ENCODE measurements at regions not wholly inside any gene's neighbourhood (a gene's known extent, or its start where the extent isn't known, plus 50 kb on each side); places are given as distances from the start of the nearest gene placed in this dataset.

DNA sequence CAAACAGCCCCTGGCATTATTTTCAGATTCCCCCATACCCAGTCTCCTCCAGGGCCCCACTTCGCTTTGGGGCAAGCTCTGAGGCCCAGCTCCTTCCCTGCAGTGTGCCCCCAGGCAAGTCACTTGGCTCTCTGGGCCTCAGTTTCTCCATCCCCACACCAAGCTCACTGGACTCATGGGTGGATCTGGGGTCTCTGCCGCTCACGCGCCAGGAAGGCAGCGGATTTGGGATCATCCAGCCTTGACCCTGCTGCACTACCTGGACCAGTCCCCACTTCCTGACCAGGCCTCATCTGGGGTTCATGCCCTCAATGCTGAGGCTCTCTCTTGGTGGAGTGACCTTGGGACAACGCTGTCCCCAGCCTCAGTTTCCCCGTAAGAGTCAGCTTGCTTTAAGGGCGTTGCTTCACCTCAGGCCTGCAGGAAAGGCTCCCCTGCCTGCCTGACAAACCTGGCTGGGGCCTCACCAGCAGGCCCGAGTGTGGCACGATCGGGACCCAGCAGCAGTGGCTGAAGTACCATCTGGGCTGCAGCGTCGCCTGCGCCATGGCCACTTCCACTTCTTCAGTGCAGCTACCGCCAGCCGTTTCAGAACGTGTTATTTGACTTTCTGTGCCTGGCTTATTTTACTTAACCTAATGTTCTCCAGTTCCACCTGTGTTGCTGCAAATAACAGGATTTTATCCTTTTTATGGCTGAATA lies 519.6 kb upstream of the SEMA6A start:
- no peak for DNase-seq

DNA sequence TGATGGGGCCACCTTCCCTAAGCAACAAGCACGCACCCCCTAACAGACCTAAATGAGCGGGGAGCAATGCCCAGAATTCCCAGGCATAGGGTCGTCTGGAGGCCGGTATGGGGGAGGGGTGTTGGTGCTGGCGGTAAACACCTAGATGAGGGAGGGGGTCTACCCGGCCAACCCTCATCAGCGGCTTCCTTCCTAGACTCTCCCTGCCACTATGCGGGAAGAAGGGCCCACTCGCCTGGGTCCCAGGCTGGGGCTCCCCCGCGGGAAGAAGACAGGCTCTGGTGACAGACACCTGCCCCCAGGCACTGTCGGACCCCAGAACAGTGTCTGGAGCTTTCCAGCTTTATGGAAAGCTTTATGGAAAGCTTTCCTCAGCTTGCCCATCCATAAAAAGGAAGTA lies 519.0 kb upstream of the SEMA6A start:
- DNase-seq: no peak

DNA sequence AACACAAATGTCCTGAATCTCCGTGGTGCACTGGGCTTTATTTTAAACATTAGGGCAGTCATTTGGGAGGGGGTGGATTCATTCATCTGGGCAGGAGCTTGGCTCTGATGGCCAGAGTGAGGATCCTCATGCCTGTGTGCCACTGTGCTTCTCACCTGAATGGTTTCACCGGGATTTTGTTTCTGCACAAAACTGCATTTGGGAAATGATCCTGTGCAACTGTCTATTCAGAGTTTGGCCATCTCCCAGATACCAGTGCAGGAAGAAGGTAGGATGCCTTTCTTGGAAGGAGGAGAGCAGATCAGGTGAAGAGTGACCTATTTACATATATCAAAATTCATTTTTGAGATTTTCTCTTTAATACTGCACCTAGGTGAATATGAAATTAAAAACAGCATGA lies 514.4 kb upstream of the SEMA6A start:
- no peak for DNase-seq

DNA sequence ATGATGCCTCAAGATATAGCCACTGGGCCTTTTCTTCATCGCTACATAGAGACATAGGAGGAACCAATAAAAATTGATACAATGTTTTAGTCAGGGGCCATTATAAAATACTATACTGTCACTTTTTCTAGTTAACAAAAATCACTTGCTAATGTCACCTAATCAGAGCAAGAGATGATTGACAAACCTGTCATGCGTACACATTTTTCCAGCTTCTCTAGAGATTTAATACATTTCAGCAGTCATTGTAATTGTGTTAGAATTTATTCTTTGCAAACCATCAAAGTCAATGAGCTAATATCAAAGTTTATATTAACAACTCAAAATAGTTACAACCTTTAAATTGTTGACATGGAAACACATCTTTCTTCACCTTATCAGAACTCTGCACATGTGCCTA lies 513.6 kb upstream of the SEMA6A start:
- no peak for DNase-seq

DNA sequence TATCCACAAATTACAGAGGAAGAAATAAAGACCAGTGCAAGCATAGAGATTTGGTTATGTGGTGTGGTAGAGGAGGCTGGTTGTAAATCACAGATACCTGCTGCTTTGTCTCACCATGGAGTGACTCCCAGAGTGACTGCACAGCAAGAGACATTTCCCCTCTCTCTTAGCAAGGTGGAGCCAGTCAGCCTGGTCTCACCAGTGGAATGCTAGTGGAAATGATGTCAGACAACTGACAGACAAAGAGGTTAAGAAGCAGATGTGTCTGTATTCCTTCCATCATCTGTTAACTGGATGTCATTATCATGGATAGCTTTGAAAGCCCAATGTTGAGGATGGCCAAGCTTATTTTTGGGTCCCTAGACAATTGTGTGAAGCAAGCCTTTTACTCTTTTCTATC lies 509.4 kb upstream of the SEMA6A start:
- DNase-seq: no peak

DNA sequence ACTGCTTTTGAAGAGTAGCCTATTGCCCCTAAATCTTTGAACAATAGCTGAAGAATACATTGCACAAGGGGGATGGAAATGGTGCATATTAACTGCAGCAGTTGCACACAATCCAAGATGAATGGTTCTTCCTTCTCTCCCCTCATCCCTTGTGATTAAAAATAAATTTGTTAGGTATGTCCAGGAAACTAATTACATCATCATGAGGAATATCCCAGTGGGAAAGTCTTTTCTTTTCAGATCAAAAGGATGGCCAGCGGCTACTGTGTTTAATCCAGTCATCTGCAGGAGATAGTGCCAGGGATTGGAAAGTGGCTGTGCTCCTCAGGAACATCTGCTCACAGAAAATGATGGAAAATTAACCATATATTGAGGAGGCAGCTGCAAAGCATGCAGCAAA lies 508.4 kb upstream of the SEMA6A start:
- no peak for DNase-seq

DNA sequence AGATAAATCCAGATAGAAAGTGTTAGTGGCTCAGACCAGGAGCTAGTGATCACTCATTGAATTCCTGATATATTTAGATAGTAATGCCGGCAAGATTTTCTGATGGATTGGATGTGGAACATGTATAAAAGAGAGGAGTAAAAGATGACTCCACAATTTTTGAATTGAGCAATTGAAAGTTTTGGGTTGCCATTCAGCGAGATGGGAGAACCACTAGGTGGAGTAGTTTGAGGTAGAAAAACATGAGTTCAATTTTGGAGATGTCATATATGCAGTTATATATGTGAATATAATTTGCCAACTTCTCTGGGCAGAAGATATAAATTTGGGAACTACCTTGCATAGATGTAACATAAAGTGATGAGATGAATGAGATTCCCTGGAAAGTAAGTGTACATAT lies 502.5 kb upstream of the SEMA6A start:
- no peak for DNase-seq

DNA sequence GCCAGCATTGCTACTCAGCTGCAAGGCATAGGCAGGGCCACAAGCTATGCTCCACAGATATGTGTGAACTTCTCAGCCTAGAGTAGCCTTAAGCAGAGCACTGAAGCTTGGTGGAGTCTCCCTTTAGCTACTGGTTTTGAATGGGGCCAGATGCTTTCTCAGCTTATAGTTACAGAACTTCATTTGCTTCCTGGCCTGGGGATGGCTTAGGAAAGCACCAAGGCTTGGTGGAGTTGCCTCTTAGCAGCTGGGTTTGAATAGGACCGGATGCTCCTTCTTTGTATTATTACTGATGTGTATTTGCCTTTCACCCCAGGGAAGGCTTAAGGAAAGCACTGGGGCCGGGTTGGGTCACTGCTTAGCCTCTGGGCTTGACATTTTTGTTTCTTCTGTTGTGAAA lies 497.8 kb upstream of the SEMA6A start:
- DNase-seq: no peak

DNA sequence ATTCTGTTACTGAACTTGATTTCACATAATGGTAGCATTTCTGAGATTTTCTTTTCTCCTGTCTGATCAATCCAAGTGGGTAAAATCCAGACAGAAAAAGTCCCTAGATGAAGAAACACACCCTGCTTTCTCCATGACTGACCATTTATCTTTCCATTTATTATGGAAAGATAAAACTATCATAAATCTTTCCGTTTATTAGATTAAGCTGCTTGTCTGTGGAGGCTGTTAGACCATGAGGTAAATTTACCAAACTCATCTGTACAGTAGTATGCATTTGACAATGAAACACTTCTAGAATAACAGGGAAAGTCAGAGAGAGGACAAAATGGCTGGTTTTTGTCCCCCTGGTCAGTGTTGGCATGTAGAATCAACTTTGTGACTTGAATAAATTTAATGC lies 491.2 kb upstream of the SEMA6A start:
- no peak for DNase-seq

DNA sequence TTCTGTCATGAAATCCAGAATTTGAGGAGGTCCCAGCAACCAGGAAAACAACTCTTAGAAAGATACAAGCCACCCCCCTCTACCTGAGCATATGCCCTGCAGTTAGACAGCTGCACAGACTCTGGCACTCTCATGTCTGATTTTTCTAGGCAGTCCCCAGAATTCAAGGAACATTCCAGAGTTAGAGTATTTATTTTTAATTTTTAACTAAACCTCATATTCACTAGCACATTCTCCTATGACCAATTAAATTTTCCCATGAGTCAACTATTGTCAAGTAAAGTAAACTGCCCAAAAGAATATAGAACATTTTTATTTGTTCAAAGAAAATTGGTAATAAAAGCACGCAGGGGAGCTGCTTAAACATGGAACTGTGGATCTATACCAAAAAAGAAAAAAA lies 490.5 kb upstream of the SEMA6A start:
- DNase-seq: no peak

DNA sequence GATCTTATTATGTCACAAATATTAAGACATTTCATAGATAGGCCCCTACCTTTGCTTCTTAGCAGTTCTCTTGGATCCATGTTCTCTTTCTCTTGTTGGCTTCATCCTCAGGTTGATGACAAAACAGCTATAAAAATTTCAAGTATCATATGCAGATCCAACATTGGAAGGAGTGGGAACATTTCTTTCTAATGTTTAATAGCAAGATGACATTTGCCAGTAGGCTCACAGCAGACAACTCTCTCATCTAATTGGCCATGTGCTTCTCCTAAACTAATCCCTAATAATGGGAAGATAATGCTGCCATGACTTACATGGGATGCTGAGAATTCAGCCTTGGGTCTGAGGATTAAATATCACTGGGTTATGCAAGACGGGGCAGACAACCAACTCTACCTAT lies 485.5 kb upstream of the SEMA6A start:
- DNase-seq: no peak

DNA sequence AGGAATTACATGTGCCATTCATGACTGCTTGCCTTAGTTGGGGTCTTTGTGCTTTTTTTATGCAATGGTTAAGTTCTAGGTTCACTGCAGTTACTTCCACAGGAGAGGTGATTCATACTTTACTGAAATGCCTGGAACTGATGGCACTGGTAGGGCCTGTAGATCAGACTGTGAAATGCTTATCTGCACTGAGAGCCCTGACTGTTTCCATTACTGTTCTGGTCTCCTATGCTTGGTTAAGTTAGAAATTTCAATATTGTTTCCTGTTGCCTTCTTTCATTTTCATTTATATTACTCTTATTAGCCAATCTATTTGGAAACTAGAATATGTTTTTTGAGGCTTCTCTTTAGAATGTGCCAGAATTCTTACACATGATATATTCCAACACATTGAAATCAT lies 484.1 kb upstream of the SEMA6A start:
- DNase-seq: no peak

DNA sequence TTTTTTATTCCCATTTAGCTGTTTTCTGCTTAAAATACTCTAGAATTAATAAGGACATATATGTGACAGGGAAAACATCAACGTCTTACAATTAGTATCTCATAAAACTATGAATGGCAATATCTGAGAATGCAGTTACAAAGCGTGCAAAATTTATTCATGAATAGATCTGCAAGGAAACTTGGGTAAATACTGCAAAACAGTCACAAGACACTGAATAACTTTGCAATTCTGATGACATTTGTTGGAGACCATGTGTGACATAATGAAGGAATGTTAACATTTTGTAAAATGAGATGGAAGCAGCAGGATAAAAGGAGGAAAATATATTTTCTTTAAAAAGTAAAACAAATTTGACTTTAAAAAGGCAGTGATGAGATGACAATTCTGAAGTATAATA lies 480.9 kb upstream of the SEMA6A start:
- no peak for DNase-seq

DNA sequence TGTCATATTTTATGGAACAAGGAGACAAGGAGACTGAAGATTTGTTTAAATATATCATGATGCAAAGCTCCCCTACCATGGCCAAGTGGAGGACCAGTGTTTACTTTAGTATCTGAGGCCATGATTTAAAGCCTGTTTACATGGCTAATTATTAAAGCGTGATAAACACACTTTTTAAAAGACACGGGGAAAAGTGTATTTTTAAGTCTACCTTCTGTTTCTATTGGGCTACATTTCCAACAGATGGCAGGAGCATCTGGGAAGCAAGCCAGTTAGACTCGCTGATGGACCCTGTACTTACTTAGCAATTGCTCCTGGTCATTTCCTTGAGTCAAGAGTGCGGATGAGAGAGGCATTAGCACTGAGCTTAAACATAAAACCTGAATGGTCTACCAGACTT lies 480.3 kb upstream of the SEMA6A start:
- DNase-seq: no peak

DNA sequence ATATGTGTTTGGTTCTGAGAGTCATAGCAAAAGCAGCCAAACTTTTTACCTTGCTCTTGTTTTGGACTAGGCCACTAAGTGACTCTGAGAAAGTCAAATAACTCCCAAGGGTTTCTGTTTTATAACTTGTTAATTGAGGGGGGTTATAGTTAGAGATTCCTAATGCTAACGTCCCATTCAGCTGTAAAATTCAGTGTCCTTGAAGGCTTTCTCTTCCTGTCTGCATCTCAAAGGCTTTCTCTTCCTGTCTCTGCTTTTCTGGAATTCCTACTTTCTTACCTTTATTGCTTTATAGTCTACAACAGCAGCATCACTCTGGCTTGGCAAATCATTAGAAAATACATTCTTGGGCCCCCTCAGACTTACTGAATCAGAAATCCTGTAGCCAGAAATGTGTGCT lies 479.5 kb upstream of the SEMA6A start:
- DNase-seq: no peak

DNA sequence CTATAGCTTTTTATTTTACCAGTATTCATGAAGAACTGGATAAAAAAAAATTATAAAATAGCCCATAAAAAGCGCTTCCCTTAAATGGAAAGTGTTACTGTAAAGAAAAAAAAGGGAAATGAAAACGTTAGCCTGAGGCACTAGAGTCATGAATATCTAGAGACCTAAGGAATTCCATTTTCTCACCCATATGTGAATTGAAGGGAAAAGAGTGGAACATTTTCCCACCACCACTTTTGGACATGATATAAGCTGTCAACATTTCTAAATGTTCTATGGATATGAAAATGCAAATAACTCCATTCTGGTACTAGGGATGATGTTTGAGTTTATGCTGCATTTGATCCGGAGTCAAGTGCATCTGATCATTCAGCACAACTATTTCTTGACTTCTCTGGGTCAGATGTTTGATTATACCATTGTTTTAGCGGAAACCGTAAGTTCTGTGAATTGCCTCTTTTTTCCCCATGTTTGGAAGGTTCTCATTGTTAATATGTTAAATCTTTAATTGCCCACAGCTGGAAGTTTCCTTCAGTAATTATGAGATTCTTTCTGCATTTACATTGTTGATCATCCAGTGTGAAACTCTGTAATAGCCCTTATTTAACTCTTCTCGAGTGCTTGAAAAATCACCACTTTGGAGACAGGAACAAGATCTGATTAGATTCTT lies 467.4 kb upstream of the SEMA6A start:
- DNase-seq: no peak

DNA sequence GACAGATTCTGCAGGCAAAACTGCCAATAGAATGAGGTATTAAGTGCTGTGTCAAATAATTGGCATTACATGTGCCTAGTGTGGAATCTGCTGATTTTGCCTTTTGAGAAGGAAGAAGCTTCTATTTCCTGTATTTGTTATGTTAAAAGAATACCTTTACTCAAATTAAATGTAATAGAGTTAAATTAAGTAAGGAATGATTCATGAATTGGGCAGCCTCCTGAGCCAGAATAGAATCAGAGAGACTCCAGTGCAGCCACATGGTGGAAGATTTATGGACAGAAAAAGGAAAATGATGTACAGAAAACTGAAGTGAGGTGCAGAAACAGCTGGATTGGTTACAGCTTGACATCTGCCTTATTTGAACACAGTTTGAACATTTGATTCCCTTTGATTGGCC lies 464.4 kb upstream of the SEMA6A start:
- DNase-seq: no peak

DNA sequence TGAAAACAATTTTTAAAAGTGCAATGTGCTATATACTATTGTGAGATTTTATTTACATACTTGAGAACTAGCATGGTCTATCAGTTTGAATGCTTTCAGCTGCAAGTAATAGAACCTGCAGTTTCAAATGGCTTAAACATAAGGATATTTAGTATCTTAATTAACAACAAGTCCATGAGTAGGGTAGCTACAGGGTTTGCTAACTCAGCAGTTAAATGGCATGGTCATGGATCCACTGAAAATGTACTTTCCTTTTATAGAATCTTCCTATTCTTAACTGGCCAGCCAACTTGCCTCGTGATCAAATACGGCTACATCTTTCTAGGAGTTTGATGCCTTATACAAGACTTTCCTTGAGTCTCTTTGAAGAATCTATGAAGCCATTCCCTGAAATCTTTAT lies 452.8 kb upstream of the SEMA6A start:
- DNase-seq: no peak

DNA sequence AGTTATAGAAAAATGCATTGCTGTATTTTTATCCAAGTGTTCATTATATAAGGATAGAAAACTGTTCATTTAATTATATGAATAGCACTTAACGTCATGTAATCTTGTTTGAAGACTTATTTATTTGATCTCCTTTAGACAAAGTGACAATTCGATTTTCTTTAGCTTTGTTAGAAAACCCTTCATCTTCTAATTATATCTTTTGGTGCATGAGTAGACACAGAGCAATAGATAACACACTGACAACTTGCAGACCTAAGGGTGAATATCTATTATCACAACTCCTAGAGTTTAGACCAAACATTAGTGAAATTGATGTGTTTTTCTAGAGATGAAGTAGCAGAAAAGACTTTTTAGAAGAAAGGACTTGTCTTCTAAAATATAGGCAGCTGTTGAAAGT lies 446.4 kb upstream of the SEMA6A start:
- no peak for DNase-seq

DNA sequence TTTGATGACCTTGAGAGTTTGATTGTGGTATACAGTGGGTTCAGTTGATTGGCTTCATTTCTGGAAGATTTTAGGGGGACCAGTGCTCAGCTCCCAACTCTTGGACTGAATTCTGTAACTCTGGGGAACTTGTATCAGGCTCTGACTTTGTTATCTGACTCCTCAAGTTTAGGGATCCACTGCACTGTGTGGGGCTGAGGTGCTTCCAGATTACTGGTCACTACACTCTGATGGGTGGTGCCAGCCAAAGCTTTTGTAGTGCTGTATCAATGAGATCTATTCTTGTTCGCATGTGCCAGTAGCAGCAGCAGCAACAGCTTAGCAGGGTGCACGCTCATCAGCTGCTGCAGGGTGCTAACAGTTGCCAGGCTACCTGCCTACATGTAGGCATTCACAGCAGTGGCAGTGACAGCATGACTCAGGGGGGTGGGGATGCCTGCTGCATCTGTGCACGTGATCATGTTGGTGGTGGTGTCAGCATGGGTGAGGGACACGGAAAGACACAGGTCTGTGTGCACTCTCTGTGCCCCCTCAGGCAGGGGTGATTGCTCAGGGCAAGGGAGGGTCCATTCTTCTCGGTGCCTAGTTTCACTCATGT lies 438.8 kb upstream of the SEMA6A start:
- no peak for DNase-seq

DNA sequence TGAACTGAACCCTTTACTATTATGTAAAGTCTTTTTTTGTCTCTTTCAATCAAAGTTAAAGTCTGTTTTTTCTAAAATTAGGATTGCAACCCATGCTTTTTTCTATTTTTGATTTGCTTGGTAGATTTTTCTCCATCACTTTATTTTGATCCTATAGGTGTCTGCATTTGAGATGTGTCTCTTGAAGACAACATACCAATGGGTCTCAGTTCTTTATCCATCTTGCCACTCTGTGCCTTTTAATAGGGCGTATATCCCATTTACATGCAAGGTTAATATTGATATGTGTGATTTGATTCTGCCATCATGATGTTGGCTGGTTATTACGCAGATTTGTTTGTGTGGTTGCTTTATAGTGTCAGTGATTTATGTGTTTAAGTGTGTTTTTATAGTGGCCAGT lies 436.0 kb upstream of the SEMA6A start:
- no peak for DNase-seq

DNA sequence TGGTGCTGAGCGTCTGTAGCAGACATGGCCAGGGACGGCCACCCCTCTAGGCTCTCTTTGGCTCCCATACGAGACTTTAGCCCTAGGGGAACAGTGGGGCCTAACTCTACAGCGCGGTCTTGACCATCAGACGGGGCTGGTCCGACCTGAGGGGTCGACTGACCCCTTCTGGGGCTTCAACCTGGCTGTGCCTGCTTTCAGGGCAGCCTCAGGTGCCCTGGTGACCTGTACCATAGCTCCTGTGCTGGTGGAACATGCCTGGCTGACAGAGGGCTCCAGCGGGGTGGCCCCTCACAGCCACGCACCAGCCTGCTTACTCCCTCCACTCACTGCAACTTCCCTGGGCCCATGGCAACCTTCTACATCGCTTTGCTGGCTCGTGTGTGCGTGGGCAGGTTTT lies 423.4 kb upstream of the SEMA6A start:
- no peak for DNase-seq

DNA sequence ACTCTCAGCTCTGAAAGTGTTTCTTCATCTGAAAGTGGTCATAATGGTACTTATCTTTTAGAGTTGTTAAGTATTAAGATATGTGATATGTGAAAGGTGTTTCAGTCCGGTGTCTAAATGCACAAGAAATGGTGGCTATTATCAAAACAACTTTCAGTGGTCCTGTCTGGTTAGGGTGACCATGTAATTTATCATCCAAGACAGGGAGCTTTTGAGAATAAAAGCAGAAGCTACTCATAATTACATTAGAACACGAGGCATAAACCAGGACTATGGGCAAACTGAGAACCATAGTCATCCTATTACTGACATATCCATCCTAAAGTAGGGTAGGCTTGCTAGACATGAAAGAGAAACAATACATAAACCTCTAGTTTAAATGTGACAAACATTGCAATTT lies 418.1 kb upstream of the SEMA6A start:
- no peak for DNase-seq

DNA sequence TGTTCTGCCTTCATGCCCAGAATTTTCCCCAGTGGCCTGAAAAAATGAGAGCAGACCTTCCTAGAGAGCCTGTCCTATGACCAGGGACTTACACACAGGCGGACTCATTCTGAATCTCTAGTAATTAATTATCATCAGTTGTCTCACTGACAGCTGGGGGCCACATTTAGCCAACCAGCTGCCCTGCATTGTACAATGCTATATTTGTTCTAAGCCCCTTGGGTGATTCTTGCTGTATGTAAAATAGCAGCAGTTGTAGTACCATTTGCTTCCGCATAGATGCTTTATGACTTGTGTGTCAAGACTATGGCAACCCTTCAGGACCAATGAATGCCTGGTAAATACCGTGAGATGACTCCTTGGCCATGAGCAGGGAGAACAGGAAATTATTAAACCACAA lies 415.4 kb upstream of the SEMA6A start:
- DNase-seq: no peak

DNA sequence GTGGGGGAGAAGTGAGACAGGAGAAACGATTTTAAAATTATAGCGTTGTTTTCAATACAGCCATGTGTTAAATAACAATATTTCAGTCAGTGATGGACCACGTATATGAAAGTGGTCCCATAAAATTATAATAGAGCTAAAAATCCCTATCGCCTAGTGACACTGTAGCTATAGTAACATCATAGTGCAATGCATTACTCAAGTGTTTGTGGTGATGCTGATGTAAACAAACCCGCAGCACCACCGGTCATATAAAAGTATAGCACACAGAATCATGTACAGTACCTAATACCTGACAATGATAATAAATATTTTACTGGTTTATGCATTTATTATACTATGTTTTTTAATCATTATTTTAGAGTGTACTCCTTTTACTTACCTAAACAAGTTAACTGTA lies 407.4 kb upstream of the SEMA6A start:
- no peak for DNase-seq

Data from NCI-H2107 (cell line).